Activated CD4-positive, alpha-beta T cell treated with anti-CD3 and anti-CD28 coated beads, Interleukin-2, amount 50 U/mL, for 1 hour (primary cell): ENCODE measurements at regions not wholly inside any gene's neighbourhood (a gene's known extent, or its start where the extent isn't known, plus 50 kb on each side); places are given as distances from the start of the nearest gene placed in this dataset.
"Not testable (repeated sequence)": the region's sequence is repeated elsewhere in the genome, so short reads cannot be mapped to it uniquely, and the experiment has no call there.

Source experiments
- DNase-seq: peaks from one replicate; pipeline ENCODE4 v3.0.0-alpha.2; 2020

GRCh38 chr4:77451530-77451929 is 154.1 kb upstream of the CXCL13 start:
- DNase-seq: no peak

DNA sequence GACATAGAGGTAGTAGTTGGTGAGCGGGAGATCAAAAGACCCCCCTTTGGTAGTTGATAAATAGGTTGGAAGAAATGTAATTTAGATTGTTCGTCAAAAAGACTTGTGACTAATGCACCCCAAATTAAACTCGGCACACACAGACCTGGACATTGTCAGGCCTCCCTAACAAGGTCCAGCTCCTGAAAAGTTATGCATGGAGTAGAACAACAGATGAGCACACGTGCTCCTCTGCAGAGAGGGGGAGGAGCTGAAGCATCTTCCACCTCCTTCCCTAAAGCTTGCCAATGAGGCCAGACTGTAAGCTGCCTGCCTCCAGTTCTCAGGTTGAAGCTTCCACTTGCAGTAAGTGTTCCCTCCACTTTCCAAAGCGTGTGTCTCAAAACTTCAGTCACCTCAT is 153.5 kb upstream of the CXCL13 start:
- not testable (repeated sequence) for DNase-seq

- DNase-seq: no peak
Observed at GRCh38 chr4:77453911-77454310, 151.7 kb upstream of the CXCL13 start.

- no peak for DNase-seq
Observed at GRCh38 chr4:77454858-77455257, 150.8 kb upstream of the CXCL13 start.

DNA sequence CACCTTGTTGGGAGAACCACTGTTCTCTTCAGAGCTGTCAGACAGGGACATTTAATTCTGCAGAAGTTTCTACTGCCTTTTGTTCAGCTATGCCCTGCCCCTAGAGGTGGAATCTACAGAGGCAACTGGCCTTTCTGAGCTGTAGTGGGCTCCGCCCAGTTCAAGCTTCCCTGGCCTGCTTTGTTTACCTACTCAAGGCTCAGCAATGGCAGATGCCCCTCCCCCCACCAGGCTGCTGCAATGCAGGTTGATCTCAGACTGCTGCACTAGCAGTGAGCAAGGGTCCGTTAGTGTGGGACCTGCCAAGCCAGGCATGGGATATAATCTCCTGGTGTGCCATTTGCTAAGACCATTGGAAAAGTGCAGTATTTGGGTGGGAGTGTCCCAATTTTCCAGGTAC is 141.5 kb upstream of the CXCL13 start:
- not testable (repeated sequence) for DNase-seq

GRCh38 chr4:77465271-77465670 is 140.3 kb upstream of the CXCL13 start:
- no peak for DNase-seq

GRCh38 chr4:77466430-77466829 is 139.2 kb upstream of the CXCL13 start:
- DNase-seq: no peak

- DNase-seq: no peak
Observed at GRCh38 chr4:77471821-77472495, 133.7 kb upstream of the CXCL13 start.

DNA sequence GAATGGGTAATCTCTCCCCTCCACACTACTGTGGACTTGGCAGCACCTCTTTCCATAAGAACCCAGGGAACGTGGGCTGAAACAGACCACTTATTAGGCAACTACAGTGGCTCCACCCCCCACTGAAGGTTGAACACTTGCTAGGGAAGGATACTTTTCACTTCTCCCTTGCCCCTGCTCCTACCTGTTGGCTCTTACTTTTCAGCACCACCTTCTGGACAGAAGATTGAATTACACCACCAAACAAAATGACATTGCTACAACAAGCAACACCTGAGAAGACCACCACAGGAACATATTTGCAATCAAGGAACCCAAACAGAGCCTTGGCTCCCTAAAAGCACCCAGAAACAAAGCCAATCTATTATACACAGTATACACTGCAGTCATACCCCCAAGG is 132.1 kb upstream of the CXCL13 start:
- no peak for DNase-seq

- no peak for DNase-seq
Observed at GRCh38 chr4:77481856-77482255, 123.8 kb upstream of the CXCL13 start.

DNA sequence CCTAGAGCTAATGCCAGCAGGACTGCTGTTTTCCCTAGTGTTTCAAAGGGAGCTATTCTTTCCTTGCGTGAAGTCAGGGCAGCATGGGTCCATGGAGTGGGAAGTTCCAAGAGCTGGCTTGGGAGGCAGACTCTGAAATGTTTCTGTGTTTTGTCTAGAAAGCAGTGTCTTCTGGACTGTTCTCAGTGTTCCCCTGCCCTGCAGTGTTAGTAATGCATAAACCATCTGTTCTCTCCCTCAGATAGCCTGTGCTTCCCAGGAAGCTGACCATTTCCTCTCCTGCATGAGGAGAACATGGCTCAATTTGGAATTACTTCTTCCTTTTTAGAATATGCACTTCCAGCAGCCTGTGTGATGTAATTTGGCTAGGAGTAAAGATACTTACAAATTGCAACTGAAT is 116.7 kb upstream of the CXCL13 start:
- no peak for DNase-seq

GRCh38 chr4:77493120-77493752 is 112.4 kb upstream of the CXCL13 start:
- no peak for DNase-seq

GRCh38 chr4:77493829-77494551 is 111.6 kb upstream of the CXCL13 start:
- no peak for DNase-seq

DNA sequence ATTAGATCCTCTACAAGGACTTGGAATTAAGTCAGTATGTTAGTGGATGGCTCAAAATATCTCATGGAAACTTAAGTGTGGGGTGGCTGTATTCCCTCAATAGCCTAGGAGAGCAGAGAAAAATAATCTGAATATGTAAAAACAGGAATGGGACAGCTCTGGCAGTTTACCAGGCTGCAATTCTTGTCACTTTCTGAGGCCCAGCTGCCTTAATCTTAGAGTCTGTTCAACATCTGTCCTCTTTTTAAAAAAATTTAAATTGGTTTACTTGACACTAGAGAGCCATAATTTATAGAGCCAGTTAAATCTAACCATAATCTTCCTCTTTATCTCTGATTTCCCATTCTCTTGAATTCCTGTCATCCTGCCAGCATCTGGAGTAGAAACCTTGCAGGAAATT is 109.2 kb upstream of the CXCL13 start:
- DNase-seq: no peak

- no peak for DNase-seq
Observed at GRCh38 chr4:77500801-77501200, 104.8 kb upstream of the CXCL13 start.

DNA sequence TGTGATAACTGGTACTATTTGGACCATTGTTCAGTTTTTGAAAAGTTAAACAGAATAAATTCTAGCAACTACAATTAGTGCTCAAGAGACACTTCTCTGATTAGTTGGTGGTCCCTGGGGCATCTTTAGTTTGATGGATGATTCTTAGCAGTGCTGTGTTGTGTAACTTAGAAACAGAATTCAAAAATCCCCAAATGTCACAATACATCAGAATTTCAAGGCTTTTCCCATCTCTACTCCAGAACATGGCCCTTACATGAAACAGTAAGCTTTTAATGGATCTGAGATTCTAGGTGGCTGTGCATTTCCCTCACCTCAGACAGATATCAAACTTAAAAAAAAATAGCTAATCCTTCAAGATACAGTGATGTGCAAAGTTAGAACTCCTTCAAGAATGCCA is 104.4 kb upstream of the CXCL13 start:
- DNase-seq: no peak

DNA sequence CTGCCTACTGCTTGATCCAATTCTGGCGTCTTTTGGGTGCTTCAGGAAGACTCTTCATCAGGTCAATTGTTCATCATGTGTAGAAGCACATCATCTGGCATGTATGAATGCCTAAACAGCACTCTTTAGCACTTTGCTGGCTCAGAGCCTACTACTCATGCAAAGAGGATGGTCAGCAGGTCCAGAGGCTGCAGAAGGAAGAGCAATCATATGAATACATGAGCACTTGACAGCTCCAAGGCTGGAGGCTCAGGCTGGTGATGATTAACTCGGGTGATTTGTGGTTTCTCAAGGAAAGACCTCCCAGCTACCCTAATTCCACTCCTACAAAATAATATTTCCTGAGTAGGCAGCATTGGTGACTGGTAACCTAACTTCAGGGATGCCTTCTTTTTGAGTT is 103.8 kb upstream of the CXCL13 start:
- no peak for DNase-seq

DNA sequence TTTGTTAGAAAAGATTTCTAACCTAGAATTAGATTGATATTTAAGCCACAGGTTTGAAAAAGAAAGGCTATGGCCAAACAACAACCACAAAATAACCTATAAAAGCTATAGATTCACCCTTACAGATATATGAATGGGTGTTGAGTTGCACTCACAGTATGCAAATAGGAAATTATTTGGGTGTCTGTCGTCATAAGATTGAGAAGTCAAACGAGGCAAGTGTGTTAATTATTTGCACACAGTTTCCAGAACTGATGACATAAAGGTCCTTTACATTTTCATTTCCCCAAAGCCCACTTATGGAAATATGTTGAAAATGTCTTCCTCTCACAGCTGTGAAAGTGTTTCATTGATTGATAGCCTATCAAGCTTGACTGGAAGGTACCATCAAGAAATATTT is 101.2 kb upstream of the CXCL13 start:
- DNase-seq: no peak

DNA sequence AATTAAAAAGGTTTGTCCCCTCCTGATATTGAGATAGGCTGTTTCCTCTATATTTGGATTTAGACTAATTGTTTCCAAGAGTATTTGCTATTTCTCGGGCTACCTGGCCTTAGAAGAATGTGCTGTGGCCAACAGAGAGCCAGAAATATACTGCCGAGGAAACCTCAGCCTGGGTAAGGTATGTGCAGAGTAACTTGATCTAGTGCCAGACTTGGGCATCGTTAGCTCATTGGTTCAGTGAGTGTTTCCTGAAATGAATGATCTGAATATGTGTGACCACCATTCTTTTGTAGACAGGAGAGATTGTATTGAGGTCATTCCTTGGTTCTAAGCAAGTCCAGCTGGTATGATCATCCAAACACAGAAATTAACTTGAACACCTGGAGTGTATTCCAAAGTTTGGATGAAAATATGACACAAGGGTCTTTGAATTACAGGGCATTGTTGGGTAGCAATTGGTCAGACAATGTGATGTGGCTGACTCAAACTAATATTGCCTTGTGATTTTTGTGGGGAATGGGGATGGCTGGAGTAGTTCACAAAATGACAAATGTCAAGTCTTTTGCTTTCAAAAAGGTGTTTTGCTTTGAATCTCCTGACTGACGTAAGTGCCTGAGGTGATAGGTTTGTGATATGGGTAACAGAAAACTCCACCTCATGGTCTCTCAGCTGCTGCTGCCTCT is 100.2 kb upstream of the CXCL13 start:
- DNase-seq: no peak

DNA sequence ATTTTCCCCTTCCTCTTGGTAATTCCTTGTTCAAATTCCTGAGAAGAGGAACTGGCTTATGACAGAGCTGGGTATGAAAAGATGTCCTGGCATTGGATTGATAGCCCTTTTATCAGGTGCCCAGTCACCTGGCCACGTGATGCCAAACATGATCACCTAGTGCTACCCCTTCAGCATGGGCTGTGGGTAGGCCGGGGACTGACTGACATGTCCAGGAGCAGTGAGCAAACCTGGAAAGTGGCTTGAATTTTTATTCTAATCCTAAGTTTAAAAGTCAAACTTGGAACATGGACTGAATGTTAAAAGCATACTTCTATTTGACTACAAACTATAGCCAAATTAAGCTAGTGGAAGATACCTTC is 99.7 kb upstream of the CXCL13 start:
- DNase-seq: no peak

- DNase-seq: no peak
Observed at GRCh38 chr4:77510367-77510766, 95.3 kb upstream of the CXCL13 start.

DNA sequence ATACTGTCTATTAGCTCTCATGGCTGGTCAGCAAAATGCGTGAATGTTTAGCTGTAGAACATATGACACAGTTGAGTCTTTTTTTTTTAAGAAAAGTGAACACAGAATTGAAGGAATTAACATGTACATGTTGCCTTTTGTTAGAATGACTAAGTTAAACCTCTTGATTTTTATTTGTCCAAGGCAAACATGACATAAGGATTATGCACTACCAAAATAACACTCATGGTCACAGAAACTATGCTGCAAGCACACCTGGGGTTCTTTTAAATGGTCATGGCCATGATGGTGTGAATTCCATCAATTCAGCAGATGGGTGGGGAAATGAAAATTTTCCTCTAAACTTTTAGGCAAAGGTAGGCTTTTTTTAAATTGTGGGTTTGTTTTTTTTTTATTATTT is 80.1 kb upstream of the CXCL13 start:
- DNase-seq: no peak

DNA sequence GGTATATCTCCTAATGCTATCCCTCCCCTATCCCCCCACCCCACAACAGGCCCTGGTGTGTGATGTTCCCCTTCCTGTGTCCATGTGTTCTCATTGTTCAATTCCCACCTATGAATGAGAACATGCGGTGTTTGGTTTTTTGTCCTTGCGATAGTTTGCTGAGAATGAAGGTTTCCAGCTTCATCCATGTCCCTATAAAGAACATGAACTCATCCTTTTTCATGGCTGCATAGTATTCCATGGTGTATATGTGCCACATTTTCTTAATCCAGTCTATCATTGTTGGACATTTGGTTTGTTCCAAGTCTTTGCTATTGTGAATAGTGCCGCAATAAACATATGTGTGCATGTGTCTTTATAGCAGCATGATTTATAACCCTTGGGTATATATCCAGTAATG is 77.7 kb upstream of the CXCL13 start:
- DNase-seq: not testable (repeated sequence)

GRCh38 chr4:77538144-77538543 is 67.5 kb upstream of the CXCL13 start:
- DNase-seq: no peak
